Endodermal cell (in vitro differentiated cells): ENCODE measurements at regions not wholly inside any gene's neighbourhood (a gene's known extent, or its start where the extent isn't known, plus 50 kb on each side); places are given as distances from the start of the nearest gene placed in this dataset.

Source experiments
- DNase-seq: peaks from one replicate; pipeline ENCODE4 v3.0.0-alpha.2; 2017
- H3K27ac ChIP-seq: 2 replicates; pipeline ENCODE4 v1.5.1; 2013; ENCODE audit warnings: mild to moderate bottlenecking, low read depth, low read length, moderate library complexity
- H3K27me3 ChIP-seq: 2 replicates; pipeline ENCODE4 v1.6.1; 2013; ENCODE audit warnings: mild to moderate bottlenecking, low read length, moderate library complexity; ENCODE audit not compliant: insufficient read depth, control insufficient read depth, poor library complexity, severe bottlenecking
- H3K36me3 ChIP-seq: 2 replicates; pipeline ENCODE4 v1.7.0; 2013; ENCODE audit warnings: mild to moderate bottlenecking, low read length, moderate library complexity; ENCODE audit not compliant: control insufficient read depth, insufficient read depth
- H3K4me1 ChIP-seq: one replicate; pipeline ENCODE4 v1.7.0; 2013; ENCODE audit warnings: low read length; ENCODE audit not compliant: control insufficient read depth, insufficient read depth
- H3K4me3 ChIP-seq: 2 replicates; pipeline ENCODE4 v1.5.1; 2013; ENCODE audit warnings: mild to moderate bottlenecking, low read length, moderate library complexity
- H3K9ac ChIP-seq: 2 replicates; pipeline ENCODE4 v1.6.1; 2013; ENCODE audit warnings: mild to moderate bottlenecking, low read length, moderate library complexity; ENCODE audit not compliant: poor library complexity, severe bottlenecking; ENCODE audit errors: extremely low read depth
- H3K9me3 ChIP-seq: 2 replicates; pipeline ENCODE4 v1.6.1; 2013; ENCODE audit warnings: mild to moderate bottlenecking, low read length, moderate library complexity; ENCODE audit not compliant: control insufficient read depth
- H3K27ac Mint-ChIP-seq: 2 replicates; pipeline ENCODE4 v1.8.0; 2020; ENCODE audit warnings: mixed read lengths
- H3K27me3 Mint-ChIP-seq: 2 replicates; pipeline ENCODE4 v1.8.0; 2021; ENCODE audit warnings: mild to moderate bottlenecking, mixed read lengths; ENCODE audit not compliant: insufficient read depth
- H3K36me3 Mint-ChIP-seq: 2 replicates; pipeline ENCODE4 v1.8.0; 2020; ENCODE audit warnings: low read depth, mixed read lengths
- H3K4me1 Mint-ChIP-seq: 2 replicates; pipeline ENCODE4 v1.8.0; 2020; ENCODE audit warnings: mixed read lengths
- H3K4me3 Mint-ChIP-seq: 2 replicates; pipeline ENCODE4 v1.8.0; 2020; ENCODE audit warnings: mild to moderate bottlenecking, moderate library complexity, mixed read lengths
- H3K9me3 Mint-ChIP-seq: 2 replicates; pipeline ENCODE4 v1.8.0; 2020; ENCODE audit warnings: mild to moderate bottlenecking, mixed read lengths
- WGBS, 2 experiments: methylation state at CpG; one replicate each; pipeline versions ENCODE4 v1.1.5 to v1.1.7; 2013; ENCODE audit warnings: missing lambda C conversion rate in 2 of 2, mixed read lengths in 1 of 2; ENCODE audit not compliant: insufficient coverage in 1 of 2, insufficient read length in 1 of 2; 5-methylcytosine and 5-hydroxymethylcytosine counted together
- TF ChIP-seq, protein P1 (sequence below): fragments of 200-600 bp; sonication (generic); conservative IDR thresholded peaks from 2 replicates; pipeline ENCODE4 v1.5.0; 2021; ENCODE audit warnings: antibody characterized with exemption, mild to moderate bottlenecking

DNA sequence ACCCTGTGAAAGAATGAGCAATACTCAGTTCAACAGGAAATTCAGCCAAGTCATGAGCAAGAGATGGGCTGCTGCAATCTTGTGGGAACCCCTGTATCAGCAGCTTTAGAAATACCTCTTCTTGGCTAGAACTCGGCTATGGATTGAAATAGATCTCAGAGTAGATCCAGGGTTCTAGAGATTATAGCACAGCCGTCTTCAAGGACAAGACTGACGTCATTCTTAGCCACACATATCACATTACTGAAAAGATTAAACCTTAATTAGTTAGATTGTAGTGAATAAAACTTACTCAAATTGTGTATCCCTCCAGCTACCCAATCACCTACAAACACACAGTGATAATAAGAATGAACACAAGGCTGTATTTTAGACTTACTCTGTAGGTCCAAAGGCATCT lies 776.4 kb downstream of the EPHA4 start:
- 97 to 100% methylated on average over 1 to 3 of the region's 3 CpGs for WGBS, 2 experiments
- H3K27ac ChIP-seq = no peak overlapping the region

DNA sequence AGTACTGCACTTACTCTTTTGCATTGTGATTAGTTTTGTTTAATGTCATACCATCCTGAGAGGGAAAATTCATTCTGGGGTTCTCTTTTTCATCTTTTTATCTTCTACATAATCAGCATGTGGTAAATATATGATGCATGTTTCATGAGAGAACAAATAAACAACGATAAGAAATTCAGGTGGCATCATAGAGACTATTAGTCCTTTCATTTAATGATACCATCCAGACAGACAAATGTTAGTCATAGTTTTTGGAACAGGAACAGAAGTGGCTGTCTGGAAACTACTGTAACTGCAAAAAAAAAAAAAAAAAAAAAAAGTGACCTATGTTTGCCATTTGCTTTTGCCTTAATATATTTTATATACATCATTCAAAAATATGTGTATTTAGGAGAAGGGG lies 761.0 kb downstream of the EPHA4 start:
- Histone ChIP-seq H3K9ac (no peak overlapping the region), H3K27me3 (no peaks in the 10 kb centered on the region), H3K27ac (no peak overlapping the region), H3K4me3 (no peak overlapping the region), H3K9me3 (no peaks in the 10 kb centered on the region), H3K4me1 (no peaks in the 10 kb centered on the region), H3K36me3 (no peaks in the 10 kb centered on the region)
- Mint-ChIP-seq H3K27ac (no peak overlapping the region), H3K27me3 (no peaks in the 10 kb centered on the region), H3K4me1 (no peaks in the 10 kb centered on the region), H3K9me3 (no peaks in the 10 kb centered on the region), H3K36me3 (no peaks in the 10 kb centered on the region), H3K4me3 (no peak overlapping the region)
- 71% methylated on average over 1 of the region's 1 CpG; no CpG with 5 or more reads in 1 of the 2 experiments for WGBS, 2 experiments
- TF ChIP-seq, protein P1, sequence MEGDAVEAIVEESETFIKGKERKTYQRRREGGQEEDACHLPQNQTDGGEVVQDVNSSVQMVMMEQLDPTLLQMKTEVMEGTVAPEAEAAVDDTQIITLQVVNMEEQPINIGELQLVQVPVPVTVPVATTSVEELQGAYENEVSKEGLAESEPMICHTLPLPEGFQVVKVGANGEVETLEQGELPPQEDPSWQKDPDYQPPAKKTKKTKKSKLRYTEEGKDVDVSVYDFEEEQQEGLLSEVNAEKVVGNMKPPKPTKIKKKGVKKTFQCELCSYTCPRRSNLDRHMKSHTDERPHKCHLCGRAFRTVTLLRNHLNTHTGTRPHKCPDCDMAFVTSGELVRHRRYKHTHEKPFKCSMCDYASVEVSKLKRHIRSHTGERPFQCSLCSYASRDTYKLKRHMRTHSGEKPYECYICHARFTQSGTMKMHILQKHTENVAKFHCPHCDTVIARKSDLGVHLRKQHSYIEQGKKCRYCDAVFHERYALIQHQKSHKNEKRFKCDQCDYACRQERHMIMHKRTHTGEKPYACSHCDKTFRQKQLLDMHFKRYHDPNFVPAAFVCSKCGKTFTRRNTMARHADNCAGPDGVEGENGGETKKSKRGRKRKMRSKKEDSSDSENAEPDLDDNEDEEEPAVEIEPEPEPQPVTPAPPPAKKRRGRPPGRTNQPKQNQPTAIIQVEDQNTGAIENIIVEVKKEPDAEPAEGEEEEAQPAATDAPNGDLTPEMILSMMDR = no peak
- DNase-seq = no peak

More for the DNA sequence above, 776.4 kb downstream of the EPHA4 start:
- no peaks in the 10 kb centered on the region for H3K4me1 ChIP-seq
- no peak overlapping the region for H3K9ac ChIP-seq
- no peaks in the 10 kb centered on the region for H3K27me3 ChIP-seq
- Mint-ChIP-seq H3K36me3 (no peaks in the 10 kb centered on the region), H3K4me1 (peaks cover 8% of the 10 kb centered on the region), H3K27ac (no peak overlapping the region), H3K27me3 (no peaks in the 10 kb centered on the region), H3K4me3 (no peak overlapping the region), H3K9me3 (no peaks in the 10 kb centered on the region)
- no peaks in the 10 kb centered on the region for H3K9me3 ChIP-seq
- TF ChIP-seq, protein P1 = no peak
- DNase-seq = no peak
- H3K36me3 ChIP-seq = no peaks in the 10 kb centered on the region
- no peak overlapping the region for H3K4me3 ChIP-seq

DNA sequence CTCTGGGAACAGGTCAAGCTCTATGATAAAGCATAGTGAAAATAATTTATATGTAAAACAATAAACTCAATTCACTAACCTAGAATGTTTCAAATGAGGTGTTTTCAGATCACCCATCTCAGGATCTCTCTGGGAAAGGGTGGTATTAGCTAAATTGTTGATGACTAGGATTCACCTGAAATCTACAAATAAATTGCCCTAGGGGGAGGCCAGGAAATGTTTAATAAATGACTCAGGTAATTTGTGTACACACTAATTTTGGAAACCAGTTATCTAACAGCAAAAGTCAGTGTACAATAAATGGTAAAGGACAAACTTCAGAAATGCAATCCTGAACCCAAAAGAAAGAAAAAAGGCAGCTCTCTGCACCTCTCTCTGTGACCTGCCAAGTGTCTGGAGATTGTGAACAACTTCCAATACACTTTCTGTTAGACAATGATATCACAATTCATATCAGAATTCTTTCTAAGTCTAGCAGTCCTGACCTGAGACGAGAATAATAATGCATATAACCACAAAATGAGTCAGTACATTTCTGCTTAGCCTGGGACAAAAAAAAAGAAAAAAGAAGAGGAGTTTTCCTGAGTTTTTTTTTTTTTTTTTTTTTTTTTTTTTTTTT lies 760.0 kb downstream of the EPHA4 start:
- Histone ChIP-seq H3K4me1 (no peaks in the 10 kb centered on the region), H3K4me3 (no peak overlapping the region), H3K9ac (no peak overlapping the region), H3K27me3 (no peaks in the 10 kb centered on the region), H3K36me3 (no peaks in the 10 kb centered on the region), H3K9me3 (no peaks in the 10 kb centered on the region), H3K27ac (no peak overlapping the region)
- Mint-ChIP-seq H3K4me1 (no peaks in the 10 kb centered on the region), H3K9me3 (no peaks in the 10 kb centered on the region), H3K36me3 (no peaks in the 10 kb centered on the region), H3K27me3 (no peaks in the 10 kb centered on the region), H3K4me3 (no peak overlapping the region), H3K27ac (no peak overlapping the region)
- no peak for DNase-seq
- 88% methylated on average over 1 of the region's 1 CpG; no CpG with 5 or more reads in 1 of the 2 experiments for WGBS, 2 experiments
- TF ChIP-seq, protein P1 = no peak
